GM19351 (cell line): ENCODE measurements at regions not wholly inside any gene's neighbourhood (a gene's known extent, or its start where the extent isn't known, plus 50 kb on each side); places are given as distances from the start of the nearest gene placed in this dataset.

Experiments
- ATAC-seq: cut with Tn5 transposase; IDR thresholded peaks from one replicate; pipeline ENCODE4 v1.9.1; 2021; ENCODE audit warnings: mild to moderate bottlenecking, moderate library complexity; ENCODE audit not compliant: unreplicated experiment

GRCh38 chr4:123092586-123092985, 170.2 kb upstream of the NUDT6 start:
- no peak for ATAC-seq

- ATAC-seq: no peak
Observed at GRCh38 chr4:123093236-123093635, 170.8 kb upstream of the NUDT6 start.

GRCh38 chr4:123096038-123096437, 173.6 kb upstream of the NUDT6 start:
- ATAC-seq: no peak

- peak; percentile 86 for ATAC-seq
Observed at GRCh38 chr4:123102897-123103471, 180.6 kb upstream of the NUDT6 start.

GRCh38 chr4:123104310-123105025, 182.1 kb upstream of the NUDT6 start:
- no peak for ATAC-seq

- no peak for ATAC-seq
Observed at GRCh38 chr4:123105026-123105420, 182.6 kb upstream of the NUDT6 start.

GRCh38 chr4:123106747-123107146, 184.3 kb upstream of the NUDT6 start:
- no peak for ATAC-seq

- ATAC-seq: no peak
Observed at GRCh38 chr4:123107444-123108252, 185.3 kb upstream of the NUDT6 start.

- ATAC-seq: no peak
Observed at GRCh38 chr4:123109139-123109538, 186.7 kb upstream of the NUDT6 start.

GRCh38 chr4:123110147-123110546, 187.8 kb upstream of the NUDT6 start:
- no peak for ATAC-seq

GRCh38 chr4:123110685-123111084, 188.3 kb upstream of the NUDT6 start:
- no peak for ATAC-seq

GRCh38 chr4:123113155-123113554, 190.8 kb upstream of the NUDT6 start:
- ATAC-seq: no peak

- no peak for ATAC-seq
Observed at GRCh38 chr4:123114084-123114914, 191.9 kb upstream of the NUDT6 start.

- no peak for ATAC-seq
Observed at GRCh38 chr4:123114915-123115756, 192.7 kb upstream of the NUDT6 start.

- no peak for ATAC-seq
Observed at GRCh38 chr4:123116412-123116811, 194.0 kb upstream of the NUDT6 start.

GRCh38 chr4:123120473-123120872, 198.1 kb upstream of the NUDT6 start:
- ATAC-seq: no peak

- ATAC-seq: no peak
Observed at GRCh38 chr4:123121241-123121907, 199.0 kb upstream of the NUDT6 start.

- ATAC-seq: no peak
Observed at GRCh38 chr4:123125477-123125876, 203.1 kb upstream of the NUDT6 start.

GRCh38 chr4:123127218-123127617, 204.8 kb upstream of the NUDT6 start:
- ATAC-seq: no peak

GRCh38 chr4:123127875-123128274, 205.5 kb upstream of the NUDT6 start:
- ATAC-seq: no peak
